Central memory CD8-positive, alpha-beta T cell (primary cell): ENCODE measurements at regions not wholly inside any gene's neighbourhood (a gene's known extent, or its start where the extent isn't known, plus 50 kb on each side); places are given as distances from the start of the nearest gene placed in this dataset.

Experiments used
- ATAC-seq: fragments of 150-1000 bp; cut with Tn5 transposase; replicated peaks from 2 replicates; pipeline ENCODE4 v1.10.0; 2022; ENCODE audit warnings: mild to moderate bottlenecking, moderate FRiP score, moderate number of reproducible peaks; ENCODE audit not compliant: poor library complexity, severe bottlenecking; ENCODE audit errors: extremely low read depth
- DNase-seq, 2 donors: peaks; one replicate each; pipeline ENCODE4 v3.0.0; 2021; ENCODE audit warnings: low spot score in 2 of 2
- H3K27ac Mint-ChIP-seq: one replicate; pipeline ENCODE4 v1.8.0; 2022; ENCODE audit warnings: low read depth, mild to moderate bottlenecking, moderate library complexity, mixed read lengths
- H3K27me3 Mint-ChIP-seq: one replicate; pipeline ENCODE4 v1.8.0; 2022; ENCODE audit warnings: mixed read lengths
- H3K36me3 Mint-ChIP-seq: one replicate; pipeline ENCODE4 v1.8.0; 2022; ENCODE audit warnings: mild to moderate bottlenecking, moderate library complexity, mixed read lengths; ENCODE audit not compliant: insufficient read depth
- H3K4me1 Mint-ChIP-seq: one replicate; pipeline ENCODE4 v1.8.0; 2022; ENCODE audit warnings: mixed read lengths
- H3K4me3 Mint-ChIP-seq: one replicate; pipeline ENCODE4 v1.8.0; 2022; ENCODE audit warnings: mild to moderate bottlenecking, moderate library complexity, mixed read lengths
- H3K9me3 Mint-ChIP-seq: one replicate; pipeline ENCODE4 v1.8.0; 2022; ENCODE audit warnings: mixed read lengths

DNA sequence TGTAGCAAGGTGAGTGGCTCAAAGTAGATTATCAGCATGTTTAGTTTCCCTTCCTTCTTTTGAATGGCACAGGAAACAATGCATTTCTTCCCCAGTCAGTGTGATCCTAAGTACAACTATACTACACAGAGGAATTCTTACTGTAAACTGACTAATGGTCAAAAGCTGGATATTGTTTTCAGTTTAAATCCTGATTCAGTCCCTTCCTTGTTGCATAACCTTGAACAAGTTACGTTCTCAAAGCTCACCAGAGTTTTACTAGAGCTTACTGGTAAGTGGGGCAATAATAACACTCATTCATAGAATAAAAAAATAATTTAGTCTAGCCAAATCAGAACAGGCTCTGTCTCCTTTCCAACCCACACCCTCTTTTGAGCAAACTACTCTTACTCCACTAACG lies 180.1 kb downstream of the POSTN start:
- H3K4me3 Mint-ChIP-seq = no peak overlapping the region
- no peak overlapping the region for H3K27ac Mint-ChIP-seq
- H3K27me3 Mint-ChIP-seq = no peaks in the 10 kb centered on the region
- no peak for DNase-seq
- no peaks in the 10 kb centered on the region for H3K4me1 Mint-ChIP-seq
- no peaks in the 10 kb centered on the region for H3K36me3 Mint-ChIP-seq
- peaks cover 11% of the 10 kb centered on the region for H3K9me3 Mint-ChIP-seq
- no peak for ATAC-seq

DNA sequence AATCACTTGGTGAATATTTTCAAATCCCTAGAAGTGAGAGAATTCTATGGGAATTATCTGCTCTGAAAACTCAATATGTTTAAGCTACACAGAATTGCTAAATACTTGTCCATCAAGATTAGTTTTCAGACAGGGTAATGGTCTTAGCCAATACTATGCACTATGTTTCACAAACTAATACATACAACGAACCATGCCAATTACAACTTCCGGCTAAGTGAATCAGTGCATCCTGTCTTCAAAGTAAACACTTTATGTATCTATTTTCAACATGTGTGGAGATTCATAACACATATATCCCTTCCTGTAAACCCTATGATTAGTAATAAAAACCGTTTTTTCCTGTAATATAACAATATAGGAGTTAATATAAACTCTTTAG lies 181.5 kb downstream of the POSTN start:
- Mint-ChIP-seq H3K27ac (no peak overlapping the region), H3K27me3 (no peaks in the 10 kb centered on the region), H3K4me1 (no peaks in the 10 kb centered on the region), H3K36me3 (no peaks in the 10 kb centered on the region), H3K9me3 (peaks cover 11% of the 10 kb centered on the region), H3K4me3 (no peak overlapping the region)
- DNase-seq = no peak
- no peak for ATAC-seq

DNA sequence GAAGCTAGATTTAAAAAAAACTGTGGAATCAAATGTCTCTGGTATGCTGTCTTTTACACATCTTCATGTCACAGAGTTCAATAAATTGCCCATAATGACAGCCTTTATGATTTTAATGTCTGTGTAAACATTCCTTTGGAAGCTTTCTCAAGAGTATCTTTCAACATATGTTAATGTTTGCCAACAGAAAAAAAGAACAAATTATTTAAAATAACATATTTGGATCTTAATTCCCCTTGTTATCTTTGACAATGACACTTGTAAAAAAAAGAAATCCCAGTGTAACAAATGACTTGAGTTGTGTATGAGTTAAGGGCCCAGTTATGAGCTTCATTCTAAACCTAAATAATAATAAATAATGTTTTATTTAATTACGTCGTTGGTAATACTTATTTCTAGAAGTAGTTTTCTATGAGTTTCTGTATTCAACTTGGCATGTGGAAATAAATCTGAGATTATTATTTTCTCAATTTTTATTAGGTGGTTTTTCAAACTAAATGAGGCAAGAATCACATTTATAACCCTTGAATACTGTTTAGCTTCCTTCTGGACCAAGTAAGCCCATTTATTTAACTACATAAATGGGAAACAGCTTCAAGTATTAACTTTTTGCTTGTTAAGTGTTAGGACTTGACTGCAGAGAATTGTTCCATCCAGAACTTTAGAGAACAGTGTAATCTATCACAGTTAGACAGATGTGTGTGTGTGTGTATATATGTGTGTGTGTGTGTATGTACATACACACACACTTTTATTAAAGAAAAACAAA lies 182.1 kb downstream of the POSTN start:
- Mint-ChIP-seq H3K27ac (no peak overlapping the region), H3K4me3 (no peak overlapping the region), H3K27me3 (no peaks in the 10 kb centered on the region), H3K9me3 (peaks cover 13% of the 10 kb centered on the region), H3K36me3 (no peaks in the 10 kb centered on the region), H3K4me1 (no peaks in the 10 kb centered on the region)
- DNase-seq (no peak), ATAC-seq (no peak)

DNA sequence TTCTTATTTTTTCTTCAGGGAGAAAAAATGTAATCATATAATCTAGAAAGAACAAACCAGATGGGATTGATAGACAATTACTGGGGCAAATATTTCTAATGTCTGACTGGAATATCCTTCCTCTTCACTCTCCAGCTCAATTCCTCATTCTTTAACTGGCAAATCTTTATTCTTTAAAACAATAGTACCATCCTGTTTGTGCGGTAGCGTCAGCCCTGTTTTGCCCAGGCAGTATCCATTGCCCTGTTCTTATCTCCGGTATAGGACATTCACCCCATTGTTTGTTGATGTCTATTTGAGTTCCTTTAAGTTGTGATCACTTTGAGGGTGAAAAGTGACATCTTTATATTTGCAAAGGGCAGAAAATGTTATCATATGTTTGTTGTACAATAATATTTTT lies 185.4 kb downstream of the POSTN start:
- ATAC-seq (no peak), DNase-seq (no peak)
- Mint-ChIP-seq H3K4me3 (no peak overlapping the region), H3K36me3 (no peaks in the 10 kb centered on the region), H3K27ac (no peak overlapping the region), H3K4me1 (no peaks in the 10 kb centered on the region), H3K9me3 (peaks cover 14% of the 10 kb centered on the region), H3K27me3 (no peaks in the 10 kb centered on the region)

DNA sequence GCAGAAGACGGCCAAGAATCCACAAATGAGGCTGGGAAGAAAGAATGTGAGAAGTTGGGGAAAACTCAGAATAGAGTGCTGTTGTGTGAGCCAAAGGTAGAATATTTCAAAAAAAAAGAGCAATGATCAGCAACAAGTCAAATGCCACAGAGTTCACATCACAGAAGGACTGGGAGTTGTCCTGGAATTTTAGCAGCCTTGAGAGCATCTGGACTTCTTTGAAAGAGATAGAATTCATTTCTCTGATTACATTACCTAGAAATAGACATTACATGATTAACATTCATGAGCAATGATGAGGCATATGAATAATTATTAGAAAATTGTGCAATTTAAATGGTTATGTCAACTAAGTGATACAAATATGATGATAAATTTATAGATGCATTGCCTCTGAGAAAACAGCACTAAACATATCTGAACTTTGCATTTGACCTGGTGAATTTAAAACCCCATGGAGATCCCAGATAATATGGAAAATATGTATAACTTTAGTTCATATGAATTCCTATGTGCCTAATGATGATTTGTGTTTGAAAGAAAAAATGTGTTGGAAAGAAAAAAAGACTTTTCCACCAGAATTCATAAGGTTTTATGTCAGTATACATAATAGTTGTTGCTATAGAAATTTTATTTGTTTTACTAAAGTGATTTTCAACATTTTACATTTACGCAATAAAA lies 186.2 kb downstream of the POSTN start:
- Mint-ChIP-seq H3K36me3 (no peaks in the 10 kb centered on the region), H3K9me3 (peaks cover 14% of the 10 kb centered on the region), H3K4me3 (no peak overlapping the region), H3K4me1 (no peaks in the 10 kb centered on the region), H3K27ac (no peak overlapping the region), H3K27me3 (no peaks in the 10 kb centered on the region)
- ATAC-seq (no peak), DNase-seq (no peak)

- no peak overlapping the region for H3K4me3 Mint-ChIP-seq
- peaks cover 20% of the 10 kb centered on the region for H3K9me3 Mint-ChIP-seq
- ATAC-seq (no peak), DNase-seq (no peak)
- H3K27ac Mint-ChIP-seq = no peak overlapping the region
- no peaks in the 10 kb centered on the region for H3K27me3 Mint-ChIP-seq
- H3K4me1 Mint-ChIP-seq = no peaks in the 10 kb centered on the region
- H3K36me3 Mint-ChIP-seq = no peaks in the 10 kb centered on the region
Measured at GRCh38 chr13:37410316-37410715, 188.3 kb downstream of the POSTN start.

DNA sequence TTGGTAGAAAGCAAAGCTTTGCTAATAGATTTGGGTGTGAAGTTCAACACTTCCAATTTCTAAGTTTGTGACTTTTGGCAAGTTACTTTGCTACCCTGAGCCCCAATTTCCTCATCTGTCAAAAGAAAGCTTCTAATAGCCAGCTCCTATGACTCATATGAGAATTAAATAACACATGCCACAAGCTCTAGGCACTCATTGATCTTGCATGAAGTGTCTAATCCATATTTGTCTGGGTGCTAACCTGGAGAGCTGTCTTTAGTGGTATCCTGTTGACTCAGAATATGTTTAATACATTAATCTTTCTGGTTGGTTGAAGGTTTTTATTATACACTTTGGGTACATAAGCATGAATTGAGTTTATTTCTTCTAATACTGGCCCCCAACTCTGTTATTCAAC lies 188.8 kb downstream of the POSTN start:
- Mint-ChIP-seq H3K9me3 (peaks cover 20% of the 10 kb centered on the region), H3K4me1 (no peaks in the 10 kb centered on the region), H3K27me3 (no peaks in the 10 kb centered on the region), H3K36me3 (no peaks in the 10 kb centered on the region), H3K27ac (no peak overlapping the region), H3K4me3 (no peak overlapping the region)
- ATAC-seq = no peak
- DNase-seq = no peak

DNA sequence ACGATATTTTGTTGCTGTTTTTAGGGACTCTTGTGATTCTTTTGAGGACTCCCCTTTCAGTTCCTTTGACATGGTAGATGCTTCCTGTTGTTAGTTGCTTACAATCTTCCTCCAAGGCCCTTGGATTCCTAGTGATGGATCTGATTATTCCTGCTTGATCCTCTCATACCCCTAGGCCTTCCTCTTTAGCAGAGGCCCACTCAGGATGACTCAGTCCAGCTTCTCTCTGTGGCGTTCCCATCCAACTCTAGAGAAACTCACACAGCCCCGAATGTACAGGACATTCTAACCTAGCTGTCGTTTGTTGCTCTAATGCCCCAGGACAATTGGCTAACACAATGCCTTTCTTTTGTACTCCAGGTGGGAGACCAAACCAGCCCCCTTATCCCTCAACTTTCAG lies 191.4 kb downstream of the POSTN start:
- DNase-seq (no peak), ATAC-seq (no peak)
- H3K27ac Mint-ChIP-seq = no peak overlapping the region
- peaks cover 20% of the 10 kb centered on the region for H3K9me3 Mint-ChIP-seq
- H3K4me1 Mint-ChIP-seq = no peaks in the 10 kb centered on the region
- H3K27me3 Mint-ChIP-seq = no peaks in the 10 kb centered on the region
- no peaks in the 10 kb centered on the region for H3K36me3 Mint-ChIP-seq
- H3K4me3 Mint-ChIP-seq = no peak overlapping the region

DNA sequence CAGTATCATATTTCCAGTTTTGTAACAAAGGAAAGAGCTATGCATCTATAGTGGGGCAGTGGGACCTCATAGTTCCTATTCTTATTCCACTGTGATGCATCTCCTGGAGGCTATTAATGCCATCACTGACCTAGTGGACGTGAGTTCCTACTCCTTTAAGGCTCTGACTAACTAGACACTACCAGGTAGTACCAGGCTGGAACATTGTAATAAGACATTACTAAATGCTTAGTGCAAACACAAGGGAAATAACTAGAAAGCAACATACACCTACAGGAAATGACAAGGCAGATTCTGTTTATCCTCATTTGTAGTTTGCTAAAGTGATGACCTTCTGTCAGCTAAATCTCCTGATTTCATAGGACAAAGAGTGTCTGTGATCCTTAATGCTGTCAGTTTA lies 192.5 kb downstream of the POSTN start:
- H3K27ac Mint-ChIP-seq = no peak overlapping the region
- no peak for DNase-seq
- H3K9me3 Mint-ChIP-seq = peaks cover 14% of the 10 kb centered on the region
- no peaks in the 10 kb centered on the region for H3K27me3 Mint-ChIP-seq
- H3K4me1 Mint-ChIP-seq = no peaks in the 10 kb centered on the region
- H3K36me3 Mint-ChIP-seq = no peaks in the 10 kb centered on the region
- ATAC-seq = no peak
- H3K4me3 Mint-ChIP-seq = no peak overlapping the region

DNA sequence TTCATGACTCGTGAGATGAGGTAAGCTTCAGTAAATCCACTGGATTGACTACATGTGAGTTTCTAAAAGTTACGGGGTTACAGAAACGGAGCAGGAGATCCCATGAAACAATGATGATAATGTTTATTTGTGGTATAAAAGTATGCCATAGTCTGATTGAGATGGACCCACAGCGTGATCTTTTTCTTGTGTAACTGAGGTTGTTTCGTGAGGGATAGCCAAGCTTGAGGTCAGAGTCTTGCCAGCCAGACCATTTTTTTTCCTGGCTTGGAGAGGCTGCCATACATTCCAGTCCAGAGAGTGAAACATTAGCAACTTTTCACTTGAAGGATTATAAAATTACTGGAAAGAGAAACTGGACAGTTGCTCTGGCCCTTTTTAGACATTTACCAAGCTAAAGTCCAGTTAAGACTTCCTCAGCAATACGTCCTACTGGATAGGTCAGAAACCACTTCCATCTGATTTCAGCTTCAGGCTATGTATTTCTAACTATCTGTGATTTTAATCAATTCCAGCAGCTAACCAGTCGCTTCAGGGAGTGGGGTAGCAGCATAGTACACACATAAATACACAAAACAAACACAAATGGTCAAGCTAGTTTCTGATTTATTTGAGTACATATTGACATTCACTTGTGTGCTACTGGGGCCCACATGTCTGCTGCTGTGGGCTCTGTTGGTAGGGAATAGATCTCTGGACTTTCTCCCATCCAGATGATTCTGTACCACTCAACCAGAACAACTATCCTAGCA lies 194.6 kb downstream of the POSTN start:
- no peak for DNase-seq
- Mint-ChIP-seq H3K4me3 (no peak overlapping the region), H3K4me1 (no peaks in the 10 kb centered on the region), H3K36me3 (no peaks in the 10 kb centered on the region), H3K27me3 (no peaks in the 10 kb centered on the region), H3K27ac (no peak overlapping the region), H3K9me3 (peaks cover 6% of the 10 kb centered on the region)
- ATAC-seq = no peak

DNA sequence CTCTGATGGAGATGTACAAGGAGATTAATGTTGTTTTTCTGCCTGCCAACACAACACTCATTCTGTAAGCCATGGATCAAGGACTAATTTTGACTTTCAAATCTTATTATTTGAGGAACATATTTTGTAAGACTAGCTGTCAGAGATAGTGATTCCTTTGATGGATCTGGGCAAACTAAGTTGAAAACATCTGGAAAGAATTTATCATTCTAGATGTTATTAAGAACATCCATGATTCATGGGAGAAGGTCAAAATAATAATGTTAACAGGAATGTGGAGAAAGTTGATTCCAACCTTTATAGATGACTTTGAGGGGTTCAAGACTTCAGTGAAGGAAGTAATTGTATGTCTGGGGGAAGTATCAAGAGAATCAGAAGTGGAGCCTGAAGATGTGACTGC lies 196.8 kb downstream of the POSTN start:
- Mint-ChIP-seq H3K9me3 (peaks cover 7% of the 10 kb centered on the region), H3K36me3 (no peaks in the 10 kb centered on the region), H3K27ac (no peak overlapping the region), H3K4me3 (no peak overlapping the region), H3K27me3 (no peaks in the 10 kb centered on the region), H3K4me1 (no peaks in the 10 kb centered on the region)
- DNase-seq (no peak), ATAC-seq (no peak)

GRCh38 chr13:37397535-37397934 lies 201.0 kb downstream of the POSTN start:
- H3K4me3 Mint-ChIP-seq = no peak overlapping the region
- peaks cover 13% of the 10 kb centered on the region for H3K9me3 Mint-ChIP-seq
- DNase-seq (no peak), ATAC-seq (no peak)
- H3K27ac Mint-ChIP-seq = no peak overlapping the region
- H3K36me3 Mint-ChIP-seq = no peaks in the 10 kb centered on the region
- H3K4me1 Mint-ChIP-seq = no peaks in the 10 kb centered on the region
- no peaks in the 10 kb centered on the region for H3K27me3 Mint-ChIP-seq

- Mint-ChIP-seq H3K9me3 (peaks cover 21% of the 10 kb centered on the region), H3K27me3 (no peaks in the 10 kb centered on the region), H3K4me1 (no peaks in the 10 kb centered on the region), H3K36me3 (no peaks in the 10 kb centered on the region), H3K4me3 (no peak overlapping the region), H3K27ac (no peak overlapping the region)
- DNase-seq (no peak), ATAC-seq (no peak)
Measured at GRCh38 chr13:37395544-37395943, 203.0 kb downstream of the POSTN start.
